ENCODE measurements at regions not wholly inside any gene's neighbourhood (a gene's known extent, or its start where the extent isn't known, plus 50 kb on each side); places are given as distances from the start of the nearest gene placed in this dataset.

DNA sequence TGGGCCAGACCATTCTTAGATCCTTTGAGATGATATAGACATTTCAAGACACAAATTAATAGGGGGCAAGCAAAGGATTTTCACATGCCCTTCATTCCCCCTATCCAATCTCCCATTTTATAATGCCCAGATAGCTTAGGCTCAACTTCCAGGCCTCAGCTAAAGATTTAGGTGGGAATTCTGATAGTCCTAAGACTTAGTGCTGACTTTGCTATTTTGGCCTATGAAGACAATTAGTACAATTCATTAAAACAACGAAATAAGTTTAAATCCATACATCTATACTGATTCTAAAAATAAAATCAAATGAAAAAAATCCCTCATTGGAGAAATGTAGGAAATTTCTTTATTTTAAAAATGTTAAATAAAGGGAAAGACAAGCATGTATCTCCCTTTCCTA, 259.5 kb downstream of the CBLN4 start:
- no peaks in the 10 kb centered on the region for H3K9me3 Mint-ChIP-seq
- TF ChIP-seq, protein P1, sequence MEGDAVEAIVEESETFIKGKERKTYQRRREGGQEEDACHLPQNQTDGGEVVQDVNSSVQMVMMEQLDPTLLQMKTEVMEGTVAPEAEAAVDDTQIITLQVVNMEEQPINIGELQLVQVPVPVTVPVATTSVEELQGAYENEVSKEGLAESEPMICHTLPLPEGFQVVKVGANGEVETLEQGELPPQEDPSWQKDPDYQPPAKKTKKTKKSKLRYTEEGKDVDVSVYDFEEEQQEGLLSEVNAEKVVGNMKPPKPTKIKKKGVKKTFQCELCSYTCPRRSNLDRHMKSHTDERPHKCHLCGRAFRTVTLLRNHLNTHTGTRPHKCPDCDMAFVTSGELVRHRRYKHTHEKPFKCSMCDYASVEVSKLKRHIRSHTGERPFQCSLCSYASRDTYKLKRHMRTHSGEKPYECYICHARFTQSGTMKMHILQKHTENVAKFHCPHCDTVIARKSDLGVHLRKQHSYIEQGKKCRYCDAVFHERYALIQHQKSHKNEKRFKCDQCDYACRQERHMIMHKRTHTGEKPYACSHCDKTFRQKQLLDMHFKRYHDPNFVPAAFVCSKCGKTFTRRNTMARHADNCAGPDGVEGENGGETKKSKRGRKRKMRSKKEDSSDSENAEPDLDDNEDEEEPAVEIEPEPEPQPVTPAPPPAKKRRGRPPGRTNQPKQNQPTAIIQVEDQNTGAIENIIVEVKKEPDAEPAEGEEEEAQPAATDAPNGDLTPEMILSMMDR (IDR thresholded peaks at IDR 0.05), result no peak
- H3K27me3 Mint-ChIP-seq (ENCODE audit: low read depth, poor library complexity), result peaks cover 11% of the 10 kb centered on the region
- H3K36me3 Mint-ChIP-seq (ENCODE audit: low read depth), result no peaks in the 10 kb centered on the region
- H3K4me3 Mint-ChIP-seq, result no peak overlapping the region
- DNase-seq, result no peak
- no peak overlapping the region for H3K27ac Mint-ChIP-seq
- no peaks in the 10 kb centered on the region for H3K4me1 Mint-ChIP-seq

DNA sequence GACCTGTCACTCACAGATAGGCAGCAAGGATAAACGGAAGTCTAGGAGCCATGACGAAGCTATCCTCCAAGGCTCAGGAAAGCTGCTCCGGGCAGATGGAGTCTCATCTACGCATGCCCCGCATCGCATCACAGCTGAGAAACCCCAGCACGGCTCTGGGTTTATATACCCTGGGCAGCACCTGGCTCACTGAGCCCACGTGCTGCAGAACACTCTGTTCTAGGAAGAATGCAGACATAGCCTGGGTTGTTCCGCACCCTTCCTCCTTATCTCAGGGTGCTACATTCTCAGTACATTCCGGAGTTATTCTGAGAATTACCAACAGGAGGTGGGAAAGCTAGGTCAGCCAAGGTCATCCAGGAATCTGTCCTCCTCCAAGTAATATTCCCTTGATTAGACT, 260.4 kb downstream of the CBLN4 start:
- Mint-ChIP-seq H3K27ac (no peak overlapping the region), H3K9me3 (no peaks in the 10 kb centered on the region), H3K4me1 (no peaks in the 10 kb centered on the region), H3K4me3 (no peak overlapping the region), H3K36me3 (ENCODE audit: low read depth) (no peaks in the 10 kb centered on the region), H3K27me3 (ENCODE audit: low read depth, poor library complexity) (peaks cover 11% of the 10 kb centered on the region)
- TF ChIP-seq, protein P1 (IDR thresholded peaks at IDR 0.05), result no peak
- no peak for DNase-seq

DNA sequence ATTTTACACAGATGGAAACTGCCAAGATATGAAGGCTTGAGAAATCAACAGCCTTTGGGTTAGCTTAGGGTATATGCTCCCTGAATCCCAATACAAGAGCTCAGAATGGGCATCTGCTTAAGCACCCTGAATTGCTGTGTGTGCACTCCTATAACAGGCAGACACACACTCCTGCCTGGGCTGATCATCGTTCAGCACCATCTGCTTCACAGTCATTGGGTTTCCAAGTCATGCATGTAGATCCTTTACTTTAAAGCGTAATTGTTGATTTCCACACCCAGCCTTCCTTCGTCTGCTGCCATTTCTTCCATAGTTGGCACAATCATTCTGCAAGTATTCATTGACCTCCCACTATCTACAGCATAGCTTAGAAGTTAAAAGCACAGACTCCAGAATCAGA, 263.5 kb downstream of the CBLN4 start:
- no peaks in the 10 kb centered on the region for H3K9me3 Mint-ChIP-seq

DNA sequence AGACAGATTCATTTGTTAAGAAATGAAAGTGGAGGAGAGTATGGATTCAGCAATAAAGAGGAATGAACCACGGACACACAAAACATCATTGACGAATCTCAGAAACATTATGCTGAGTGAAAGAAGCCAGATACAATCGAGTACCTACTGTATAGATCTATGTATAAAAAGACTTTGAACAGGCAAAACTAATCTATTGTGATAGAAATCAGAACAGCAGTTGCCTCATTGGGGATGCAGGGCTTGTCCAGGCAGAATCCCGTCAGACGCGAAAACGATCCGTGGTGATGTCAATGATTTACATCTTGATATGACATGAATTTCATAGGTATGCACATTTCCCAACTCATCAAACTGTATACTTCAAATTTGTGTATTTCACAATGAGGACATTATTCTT, 265.2 kb downstream of the CBLN4 start:
- H3K9me3 Mint-ChIP-seq, result peaks cover 3% of the 10 kb centered on the region

More for the DNA sequence above, 263.5 kb downstream of the CBLN4 start:
- Mint-ChIP-seq H3K4me1 (no peaks in the 10 kb centered on the region), H3K27me3 (ENCODE audit: low read depth, poor library complexity) (no peaks in the 10 kb centered on the region), H3K36me3 (ENCODE audit: low read depth) (no peaks in the 10 kb centered on the region), H3K4me3 (no peak overlapping the region), H3K27ac (no peak overlapping the region)
- DNase-seq, result no peak
- TF ChIP-seq, protein P1 (IDR thresholded peaks at IDR 0.05), result no peak

DNA sequence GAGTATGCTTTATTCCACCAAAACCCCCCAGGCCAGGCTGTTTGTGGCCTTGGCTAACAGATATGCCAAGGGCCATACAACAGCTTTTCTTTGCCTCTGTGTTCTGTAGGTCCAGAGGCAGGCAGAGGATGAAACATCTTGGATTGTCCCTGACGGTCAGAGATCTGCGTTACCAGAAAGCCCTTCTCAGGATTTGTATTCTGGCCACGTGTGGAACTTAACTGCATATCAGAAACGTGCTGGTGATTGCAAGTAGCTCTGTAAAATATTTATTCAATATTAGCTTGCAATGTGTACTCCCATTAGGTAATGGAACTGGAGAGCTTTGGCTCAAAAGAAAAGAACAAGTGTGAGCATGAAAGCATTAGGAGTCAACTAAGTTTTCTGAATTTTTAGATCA, 275.0 kb downstream of the CBLN4 start:
- TF ChIP-seq, protein P1 (IDR thresholded peaks at IDR 0.05), result no peak
- no peaks in the 10 kb centered on the region for H3K9me3 Mint-ChIP-seq
- no peak for DNase-seq
- H3K27me3 Mint-ChIP-seq (ENCODE audit: low read depth, poor library complexity), result peaks cover 4% of the 10 kb centered on the region
- H3K36me3 Mint-ChIP-seq (ENCODE audit: low read depth), result no peaks in the 10 kb centered on the region
- no peaks in the 10 kb centered on the region for H3K4me1 Mint-ChIP-seq
- no peak overlapping the region for H3K27ac Mint-ChIP-seq
- no peak overlapping the region for H3K4me3 Mint-ChIP-seq

More for the DNA sequence above, 265.2 kb downstream of the CBLN4 start:
- H3K4me3 Mint-ChIP-seq, result no peak overlapping the region
- no peaks in the 10 kb centered on the region for H3K4me1 Mint-ChIP-seq
- H3K27me3 Mint-ChIP-seq (ENCODE audit: low read depth, poor library complexity), result no peaks in the 10 kb centered on the region
- TF ChIP-seq, protein P1 (IDR thresholded peaks at IDR 0.05), result no peak
- no peak overlapping the region for H3K27ac Mint-ChIP-seq
- no peaks in the 10 kb centered on the region for H3K36me3 Mint-ChIP-seq (ENCODE audit: low read depth)
- no peak for DNase-seq

DNA sequence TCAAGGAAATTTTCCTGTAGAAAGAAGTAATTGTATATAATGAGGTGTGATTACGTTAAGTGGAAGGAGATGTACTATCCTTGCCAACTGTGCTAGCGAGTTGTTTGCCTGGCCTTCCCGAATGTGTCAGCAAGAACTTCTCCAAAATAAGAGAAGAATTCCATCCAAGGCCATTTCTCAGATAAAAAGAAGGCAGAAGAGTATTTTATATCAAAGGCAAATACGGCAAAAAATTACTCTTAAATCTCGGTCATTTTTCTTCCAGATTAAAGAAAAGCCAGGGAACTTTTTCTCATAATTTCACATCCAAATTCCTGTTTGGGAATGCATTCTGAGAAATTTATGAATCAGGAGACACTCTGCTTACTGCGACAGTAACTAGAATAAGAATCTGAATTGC, 290.6 kb downstream of the CBLN4 start:
- no peaks in the 10 kb centered on the region for H3K36me3 Mint-ChIP-seq (ENCODE audit: low read depth)
- H3K27ac Mint-ChIP-seq, result no peak overlapping the region
- TF ChIP-seq, protein P1 (IDR thresholded peaks at IDR 0.05), result no peak
- H3K4me1 Mint-ChIP-seq, result no peaks in the 10 kb centered on the region
- H3K9me3 Mint-ChIP-seq, result peaks cover 4% of the 10 kb centered on the region
- DNase-seq, result no peak
- H3K27me3 Mint-ChIP-seq (ENCODE audit: low read depth, poor library complexity), result no peaks in the 10 kb centered on the region
- H3K4me3 Mint-ChIP-seq, result no peak overlapping the region
